ENCODE measurements at regions not wholly inside any gene's neighbourhood (a gene's known extent, or its start where the extent isn't known, plus 50 kb on each side); places are given as distances from the start of the nearest gene placed in this dataset.

DNA sequence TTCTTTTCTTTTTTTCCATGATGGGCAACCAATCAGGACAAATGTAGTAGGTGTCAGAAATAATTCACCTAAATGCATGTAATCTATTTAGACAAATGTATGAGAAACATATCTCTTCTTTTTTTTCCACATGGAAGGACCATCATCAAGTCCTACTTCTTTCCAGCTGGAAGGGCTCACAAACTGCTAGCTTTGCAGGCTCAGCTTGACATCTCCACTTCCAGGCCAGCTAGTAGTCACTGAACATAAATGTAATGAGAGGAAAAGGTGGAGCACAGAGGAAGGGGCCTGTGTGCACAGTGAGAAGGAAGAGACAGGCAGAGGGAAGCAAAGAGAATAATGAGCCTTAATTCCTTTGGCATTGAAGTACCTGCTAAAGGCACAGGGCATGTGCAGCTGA, 504.9 kb downstream of the MCTP2 start:
- no peak for DNase-seq (ENCODE audit: low spot score)
- no peaks in the 10 kb centered on the region for H3K27me3 ChIP-seq (ENCODE audit: control insufficient read depth in 1 of 2, insufficient read depth in 2 of 2, low read length in 2 of 2)
- H3K9ac ChIP-seq (ENCODE audit: insufficient read depth, low read depth, low read length): no peak overlapping the region
- H3K9me3 ChIP-seq (ENCODE audit: low read length): no peaks in the 10 kb centered on the region
- no peak overlapping the region for H3K27ac ChIP-seq (ENCODE audit: extremely low read length, insufficient read depth, low read length)
- H4K20me1 ChIP-seq (ENCODE audit: insufficient read depth, low read length): no peaks in the 10 kb centered on the region
- intact Hi-C loops (cut with micrococcal nuclease; ENCODE audit: unreplicated experiment): no loop called here
- no peaks in the 10 kb centered on the region for H3K4me1 ChIP-seq (ENCODE audit: insufficient read depth, low read length)
- ATAC-seq: no peak
- no peaks in the 10 kb centered on the region for H3K79me2 ChIP-seq (ENCODE audit: insufficient read depth, low read length)
- H2AFZ ChIP-seq (ENCODE audit: low read length): no peak overlapping the region
- CTCF ChIA-PET (ENCODE audit: low intra/inter-chr PET ratio, low total read pairs): no interaction called here
- TF ChIP-seq ZFP36L2 (CRISPR knock-in tag; IDR thresholded peaks at IDR 0.05) (no peak), THAP11 (CRISPR knock-in tag; IDR thresholded peaks at IDR 0.05) (no peak), ZNF891 (CRISPR knock-in tag; IDR thresholded peaks at IDR 0.05) (no peak), ERF (CRISPR knock-in tag; IDR thresholded peaks at IDR 0.05) (no peak), CENPT (CRISPR knock-in tag; IDR thresholded peaks at IDR 0.05; ENCODE audit: low read depth) (no peak), SMYD3 (CRISPR knock-in tag; IDR thresholded peaks at IDR 0.05) (no peak), GATA4 (IDR thresholded peaks at IDR 0.05; ENCODE audit: borderline replicate concordance, low read depth) (no peak), MBNL3 (CRISPR knock-in tag; conservative IDR thresholded peaks at IDR 0.05) (no peak), ZNF878 (CRISPR knock-in tag; IDR thresholded peaks at IDR 0.05) (no peak), ZNF549 (CRISPR knock-in tag; IDR thresholded peaks at IDR 0.05) (no peak), PITX1 (CRISPR knock-in tag; IDR thresholded peaks at IDR 0.05) (no peak), MEIS2 (CRISPR knock-in tag; IDR thresholded peaks at IDR 0.05) (no peak), ZSCAN9 (CRISPR knock-in tag; IDR thresholded peaks at IDR 0.05; ENCODE audit: borderline replicate concordance) (no peak)
- TF ChIP-seq, protein P1, sequence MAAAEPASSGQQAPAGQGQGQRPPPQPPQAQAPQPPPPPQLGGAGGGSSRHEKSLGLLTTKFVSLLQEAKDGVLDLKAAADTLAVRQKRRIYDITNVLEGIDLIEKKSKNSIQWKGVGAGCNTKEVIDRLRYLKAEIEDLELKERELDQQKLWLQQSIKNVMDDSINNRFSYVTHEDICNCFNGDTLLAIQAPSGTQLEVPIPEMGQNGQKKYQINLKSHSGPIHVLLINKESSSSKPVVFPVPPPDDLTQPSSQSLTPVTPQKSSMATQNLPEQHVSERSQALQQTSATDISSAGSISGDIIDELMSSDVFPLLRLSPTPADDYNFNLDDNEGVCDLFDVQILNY (CRISPR knock-in tag; conservative IDR thresholded peaks at IDR 0.05): no peak
- TF ChIP-seq, protein P2, sequence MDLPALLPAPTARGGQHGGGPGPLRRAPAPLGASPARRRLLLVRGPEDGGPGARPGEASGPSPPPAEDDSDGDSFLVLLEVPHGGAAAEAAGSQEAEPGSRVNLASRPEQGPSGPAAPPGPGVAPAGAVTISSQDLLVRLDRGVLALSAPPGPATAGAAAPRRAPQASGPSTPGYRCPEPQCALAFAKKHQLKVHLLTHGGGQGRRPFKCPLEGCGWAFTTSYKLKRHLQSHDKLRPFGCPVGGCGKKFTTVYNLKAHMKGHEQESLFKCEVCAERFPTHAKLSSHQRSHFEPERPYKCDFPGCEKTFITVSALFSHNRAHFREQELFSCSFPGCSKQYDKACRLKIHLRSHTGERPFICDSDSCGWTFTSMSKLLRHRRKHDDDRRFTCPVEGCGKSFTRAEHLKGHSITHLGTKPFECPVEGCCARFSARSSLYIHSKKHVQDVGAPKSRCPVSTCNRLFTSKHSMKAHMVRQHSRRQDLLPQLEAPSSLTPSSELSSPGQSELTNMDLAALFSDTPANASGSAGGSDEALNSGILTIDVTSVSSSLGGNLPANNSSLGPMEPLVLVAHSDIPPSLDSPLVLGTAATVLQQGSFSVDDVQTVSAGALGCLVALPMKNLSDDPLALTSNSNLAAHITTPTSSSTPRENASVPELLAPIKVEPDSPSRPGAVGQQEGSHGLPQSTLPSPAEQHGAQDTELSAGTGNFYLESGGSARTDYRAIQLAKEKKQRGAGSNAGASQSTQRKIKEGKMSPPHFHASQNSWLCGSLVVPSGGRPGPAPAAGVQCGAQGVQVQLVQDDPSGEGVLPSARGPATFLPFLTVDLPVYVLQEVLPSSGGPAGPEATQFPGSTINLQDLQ (CRISPR knock-in tag; IDR thresholded peaks at IDR 0.05): no peak
- TF ChIP-seq, protein P3, sequence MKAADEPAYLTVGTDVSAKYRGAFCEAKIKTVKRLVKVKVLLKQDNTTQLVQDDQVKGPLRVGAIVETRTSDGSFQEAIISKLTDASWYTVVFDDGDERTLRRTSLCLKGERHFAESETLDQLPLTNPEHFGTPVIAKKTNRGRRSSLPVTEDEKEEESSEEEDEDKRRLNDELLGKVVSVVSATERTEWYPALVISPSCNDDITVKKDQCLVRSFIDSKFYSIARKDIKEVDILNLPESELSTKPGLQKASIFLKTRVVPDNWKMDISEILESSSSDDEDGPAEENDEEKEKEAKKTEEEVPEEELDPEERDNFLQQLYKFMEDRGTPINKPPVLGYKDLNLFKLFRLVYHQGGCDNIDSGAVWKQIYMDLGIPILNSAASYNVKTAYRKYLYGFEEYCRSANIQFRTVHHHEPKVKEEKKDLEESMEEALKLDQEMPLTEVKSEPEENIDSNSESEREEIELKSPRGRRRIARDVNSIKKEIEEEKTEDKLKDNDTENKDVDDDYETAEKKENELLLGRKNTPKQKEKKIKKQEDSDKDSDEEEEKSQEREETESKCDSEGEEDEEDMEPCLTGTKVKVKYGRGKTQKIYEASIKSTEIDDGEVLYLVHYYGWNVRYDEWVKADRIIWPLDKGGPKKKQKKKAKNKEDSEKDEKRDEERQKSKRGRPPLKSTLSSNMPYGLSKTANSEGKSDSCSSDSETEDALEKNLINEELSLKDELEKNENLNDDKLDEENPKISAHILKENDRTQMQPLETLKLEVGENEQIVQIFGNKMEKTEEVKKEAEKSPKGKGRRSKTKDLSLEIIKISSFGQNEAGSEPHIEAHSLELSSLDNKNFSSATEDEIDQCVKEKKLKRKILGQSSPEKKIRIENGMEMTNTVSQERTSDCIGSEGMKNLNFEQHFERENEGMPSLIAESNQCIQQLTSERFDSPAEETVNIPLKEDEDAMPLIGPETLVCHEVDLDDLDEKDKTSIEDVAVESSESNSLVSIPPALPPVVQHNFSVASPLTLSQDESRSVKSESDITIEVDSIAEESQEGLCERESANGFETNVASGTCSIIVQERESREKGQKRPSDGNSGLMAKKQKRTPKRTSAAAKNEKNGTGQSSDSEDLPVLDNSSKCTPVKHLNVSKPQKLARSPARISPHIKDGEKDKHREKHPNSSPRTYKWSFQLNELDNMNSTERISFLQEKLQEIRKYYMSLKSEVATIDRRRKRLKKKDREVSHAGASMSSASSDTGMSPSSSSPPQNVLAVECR (CRISPR knock-in tag; IDR thresholded peaks at IDR 0.05; ENCODE audit: borderline replicate concordance): no peak
- BruUV-seq (replicated peaks): no TSS peak
- POLR2A ChIA-PET: no interaction called here
- H3K4me3 ChIP-seq (replicated peaks in 1 of 3; ENCODE audit: insufficient read depth in 1 of 3, low read depth in 2 of 3, low read length in 3 of 3): no peak overlapping the region
- H3K36me3 ChIP-seq (replicated peaks in 1 of 2; ENCODE audit: control insufficient read depth in 1 of 2, insufficient read depth in 2 of 2, low read length in 2 of 2): no peaks in the 10 kb centered on the region
- no peak overlapping the region for H3K4me2 ChIP-seq (ENCODE audit: low read depth, low read length)
- no peak for FAIRE-seq
- in situ Hi-C loops (cut with HindIII; ENCODE audit: extremely low pct_ligation_motif_present, low pct_unique_long_range_greater_than_20kb): no loop called here
